ENCODE measurements at regions not wholly inside any gene's neighbourhood (a gene's known extent, or its start where the extent isn't known, plus 50 kb on each side); places are given as distances from the start of the nearest gene placed in this dataset.
"Not testable (repeated sequence)": the region's sequence is repeated elsewhere in the genome, so short reads cannot be mapped to it uniquely, and the experiment has no call there.

GRCh38 chr19:29154163-29154562 is 58.8 kb downstream of the UQCRFS1 start:
- no peak for DNase-seq

- no peak for DNase-seq
These were observed 67.2 kb downstream of the UQCRFS1 start for GRCh38 chr19:29145756-29146155.

- no peak for DNase-seq
These were observed 69.8 kb downstream of the UQCRFS1 start for GRCh38 chr19:29143183-29143582.

GRCh38 chr19:29139227-29139626 is 73.7 kb downstream of the UQCRFS1 start:
- no peak for DNase-seq

- DNase-seq, result not testable (repeated sequence)
These were observed 74.7 kb downstream of the UQCRFS1 start for GRCh38 chr19:29138206-29138605.

GRCh38 chr19:29131456-29131855 is 81.5 kb downstream of the UQCRFS1 start:
- DNase-seq, result no peak

- no peak for DNase-seq
These were observed 83.8 kb downstream of the UQCRFS1 start for GRCh38 chr19:29129148-29129547.

- DNase-seq, result no peak
These were observed 84.7 kb downstream of the UQCRFS1 start for GRCh38 chr19:29128203-29128602.

- no peak for DNase-seq
These were observed 90.8 kb downstream of the UQCRFS1 start for GRCh38 chr19:29122185-29122584.

- no peak for DNase-seq
These were observed 91.3 kb downstream of the UQCRFS1 start for GRCh38 chr19:29121684-29122083.

GRCh38 chr19:29120466-29120865 is 92.5 kb downstream of the UQCRFS1 start:
- no peak for DNase-seq

- DNase-seq, result no peak
These were observed 93.4 kb downstream of the UQCRFS1 start for GRCh38 chr19:29119590-29119989.

GRCh38 chr19:29118389-29118788 is 94.6 kb downstream of the UQCRFS1 start:
- no peak for DNase-seq

GRCh38 chr19:29117926-29118325 is 95.0 kb downstream of the UQCRFS1 start:
- no peak for DNase-seq

- no peak for DNase-seq
These were observed 97.8 kb downstream of the UQCRFS1 start for GRCh38 chr19:29115181-29115580.

- no peak for DNase-seq
These were observed 99.1 kb downstream of the UQCRFS1 start for GRCh38 chr19:29113838-29114237.

- DNase-seq, result no peak
These were observed 101.4 kb downstream of the UQCRFS1 start for GRCh38 chr19:29111576-29111975.

- no peak for DNase-seq
These were observed 105.1 kb downstream of the UQCRFS1 start for GRCh38 chr19:29107831-29108230.

GRCh38 chr19:29106346-29106885 is 106.5 kb downstream of the UQCRFS1 start:
- DNase-seq, result no peak

- DNase-seq, result no peak
These were observed 107.2 kb downstream of the UQCRFS1 start for GRCh38 chr19:29105629-29106292.

- no peak for DNase-seq
These were observed 108.2 kb downstream of the UQCRFS1 start for GRCh38 chr19:29104605-29105241.

- no peak for DNase-seq
These were observed 114.0 kb downstream of the UQCRFS1 start for GRCh38 chr19:29098863-29099481.

GRCh38 chr19:29098091-29098490 is 114.9 kb downstream of the UQCRFS1 start:
- DNase-seq, result no peak

GRCh38 chr19:29096896-29097295 is 116.1 kb downstream of the UQCRFS1 start:
- no peak for DNase-seq
